ENCODE measurements at regions not wholly inside any gene's neighbourhood (a gene's known extent, or its start where the extent isn't known, plus 50 kb on each side); places are given as distances from the start of the nearest gene placed in this dataset.

- DNase-seq (ENCODE audit: low read depth): no peak
- no peak for TF ChIP-seq CTCF (conservative IDR thresholded peaks at IDR 0.05; ENCODE audit: low read depth, low read length)
- H3K4me3 ChIP-seq (ENCODE audit: low read length): no peak overlapping the region
These were observed 628.5 kb upstream of the KLHL29 start for GRCh38 chr2:22756276-22757043.

DNA sequence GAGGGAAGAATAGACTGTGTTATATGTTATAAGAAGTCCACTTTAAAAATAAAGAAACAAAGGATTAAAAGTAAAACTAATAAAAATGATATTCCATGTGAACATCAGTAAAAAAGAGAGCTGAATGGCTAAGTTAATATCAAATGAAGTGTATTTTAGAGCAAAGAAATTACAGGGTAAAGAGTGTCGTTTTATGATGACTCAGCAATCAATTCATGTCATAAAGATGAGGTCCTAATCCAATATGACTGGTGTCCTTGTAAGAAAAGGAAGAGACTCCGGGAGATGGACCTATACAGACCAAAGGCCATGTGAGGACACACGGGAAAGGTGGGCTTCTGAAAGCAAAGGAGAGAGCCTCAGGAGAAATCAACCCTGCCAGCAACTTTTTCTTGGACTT, 615.5 kb upstream of the KLHL29 start:
- no peak for DNase-seq (ENCODE audit: low read depth)
- no peak for TF ChIP-seq CTCF (conservative IDR thresholded peaks at IDR 0.05; ENCODE audit: low read depth, low read length)
- no peak overlapping the region for H3K4me3 ChIP-seq (ENCODE audit: low read length)

DNA sequence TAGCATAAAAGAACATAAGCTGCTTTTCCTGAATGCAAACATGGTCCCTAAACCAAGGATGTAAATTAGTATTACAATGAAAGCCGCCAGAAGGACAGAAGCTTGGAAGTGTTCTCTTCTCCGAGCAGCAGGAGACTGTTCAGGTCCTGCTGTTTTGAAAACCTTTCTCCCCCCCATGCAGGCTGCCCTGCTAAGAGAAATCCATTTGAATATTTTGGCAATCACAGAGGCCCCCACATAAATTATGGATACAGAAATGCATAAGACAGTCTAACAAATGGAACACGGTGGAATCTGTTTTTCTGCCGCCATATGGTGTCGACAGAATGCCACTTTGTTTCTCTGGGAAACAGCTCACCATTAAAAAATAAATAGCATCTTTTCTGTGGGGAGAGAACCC, 600.4 kb upstream of the KLHL29 start:
- TF ChIP-seq CTCF (conservative IDR thresholded peaks at IDR 0.05; ENCODE audit: low read depth, low read length): no peak
- H3K4me3 ChIP-seq (ENCODE audit: low read length): no peak overlapping the region
- no peak for DNase-seq (ENCODE audit: low read depth)

GRCh38 chr2:22786817-22787216, 598.2 kb upstream of the KLHL29 start:
- DNase-seq (ENCODE audit: low read depth): no peak
- H3K4me3 ChIP-seq (ENCODE audit: low read length): no peak overlapping the region
- no peak for TF ChIP-seq CTCF (conservative IDR thresholded peaks at IDR 0.05; ENCODE audit: low read depth, low read length)

GRCh38 chr2:22787745-22788144, 597.2 kb upstream of the KLHL29 start:
- TF ChIP-seq CTCF (conservative IDR thresholded peaks at IDR 0.05; ENCODE audit: low read depth, low read length): no peak
- H3K4me3 ChIP-seq (ENCODE audit: low read length): no peak overlapping the region
- no peak for DNase-seq (ENCODE audit: low read depth)

GRCh38 chr2:22788749-22789327, 596.1 kb upstream of the KLHL29 start:
- no peak for TF ChIP-seq CTCF (conservative IDR thresholded peaks at IDR 0.05; ENCODE audit: low read depth, low read length)
- DNase-seq (ENCODE audit: low read depth): no peak
- H3K4me3 ChIP-seq (ENCODE audit: low read length): no peak overlapping the region

GRCh38 chr2:22795287-22795866, 589.6 kb upstream of the KLHL29 start:
- DNase-seq (ENCODE audit: low read depth): no peak
- H3K4me3 ChIP-seq (ENCODE audit: low read length): no peak overlapping the region
- no peak for TF ChIP-seq CTCF (conservative IDR thresholded peaks at IDR 0.05; ENCODE audit: low read depth, low read length)

Data from retinal pigment epithelial cell (primary cell).